Neural crest cell (in vitro differentiated cells): ENCODE measurements at regions not wholly inside any gene's neighbourhood (a gene's known extent, or its start where the extent isn't known, plus 50 kb on each side); places are given as distances from the start of the nearest gene placed in this dataset.

Experiments used
- DNase-seq: peaks from one replicate; pipeline ENCODE4 v3.0.0; 2021; ENCODE audit warnings: low read depth, mixed read lengths, low spot score
- H3K27ac Mint-ChIP-seq: one replicate; pipeline ENCODE4 v1.8.0; 2021; ENCODE audit warnings: mild to moderate bottlenecking, mixed read lengths; ENCODE audit not compliant: unreplicated experiment
- H3K27me3 Mint-ChIP-seq: 2 replicates; pipeline ENCODE4 v1.8.0; 2021; ENCODE audit warnings: low read depth, mild to moderate bottlenecking, mixed read lengths
- H3K36me3 Mint-ChIP-seq: 2 replicates; pipeline ENCODE4 v1.8.0; 2021; ENCODE audit warnings: low read depth, mild to moderate bottlenecking, mixed read lengths
- H3K4me1 Mint-ChIP-seq: 2 replicates; pipeline ENCODE4 v1.8.0; 2021; ENCODE audit warnings: mixed read lengths
- H3K4me3 Mint-ChIP-seq: one replicate; pipeline ENCODE4 v1.8.0; 2021; ENCODE audit warnings: mild to moderate bottlenecking, mixed read lengths
- H3K9me3 Mint-ChIP-seq: 2 replicates; pipeline ENCODE4 v1.8.0; 2021; ENCODE audit warnings: mixed read lengths
- TF ChIP-seq, protein P1 (sequence below): fragments of 200-600 bp; sonication (generic); conservative IDR thresholded peaks from 2 replicates; pipeline ENCODE4 v1.5.0; 2021; ENCODE audit warnings: antibody characterized with exemption, mild to moderate bottlenecking

DNA sequence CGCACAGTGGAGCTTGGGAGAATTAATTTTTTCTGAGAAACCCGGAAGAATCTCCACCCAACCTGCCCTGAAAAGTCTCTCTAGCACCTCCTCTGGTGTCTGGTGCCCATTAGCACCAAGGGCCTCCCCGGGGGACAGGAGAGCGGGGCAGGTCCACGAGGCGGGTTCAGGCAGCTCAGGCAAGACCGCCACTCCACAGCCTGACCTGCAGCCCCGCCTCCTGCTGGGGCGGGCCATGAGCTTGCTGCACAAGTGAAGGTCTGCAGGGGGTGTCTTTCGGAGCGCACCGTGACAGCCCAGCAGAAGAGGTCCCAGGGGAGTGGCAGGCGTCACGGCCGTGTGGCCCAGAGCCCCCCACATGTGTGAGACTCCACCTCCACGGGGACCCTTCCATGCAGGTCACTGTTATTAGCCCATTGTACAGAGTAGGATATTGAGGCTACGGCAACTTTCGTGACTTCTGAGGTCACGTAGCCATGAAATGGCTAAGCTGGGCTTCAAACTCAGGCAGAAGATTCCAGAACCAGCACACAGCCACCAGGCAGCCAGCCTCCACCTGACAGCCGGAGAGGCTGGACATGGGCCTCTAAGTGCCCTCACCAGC is 63.9 kb upstream of the SLCO4A1 start:
- no peaks in the 10 kb centered on the region for H3K9me3 Mint-ChIP-seq
- H3K27ac Mint-ChIP-seq, result no peak overlapping the region
- TF ChIP-seq, protein P1, sequence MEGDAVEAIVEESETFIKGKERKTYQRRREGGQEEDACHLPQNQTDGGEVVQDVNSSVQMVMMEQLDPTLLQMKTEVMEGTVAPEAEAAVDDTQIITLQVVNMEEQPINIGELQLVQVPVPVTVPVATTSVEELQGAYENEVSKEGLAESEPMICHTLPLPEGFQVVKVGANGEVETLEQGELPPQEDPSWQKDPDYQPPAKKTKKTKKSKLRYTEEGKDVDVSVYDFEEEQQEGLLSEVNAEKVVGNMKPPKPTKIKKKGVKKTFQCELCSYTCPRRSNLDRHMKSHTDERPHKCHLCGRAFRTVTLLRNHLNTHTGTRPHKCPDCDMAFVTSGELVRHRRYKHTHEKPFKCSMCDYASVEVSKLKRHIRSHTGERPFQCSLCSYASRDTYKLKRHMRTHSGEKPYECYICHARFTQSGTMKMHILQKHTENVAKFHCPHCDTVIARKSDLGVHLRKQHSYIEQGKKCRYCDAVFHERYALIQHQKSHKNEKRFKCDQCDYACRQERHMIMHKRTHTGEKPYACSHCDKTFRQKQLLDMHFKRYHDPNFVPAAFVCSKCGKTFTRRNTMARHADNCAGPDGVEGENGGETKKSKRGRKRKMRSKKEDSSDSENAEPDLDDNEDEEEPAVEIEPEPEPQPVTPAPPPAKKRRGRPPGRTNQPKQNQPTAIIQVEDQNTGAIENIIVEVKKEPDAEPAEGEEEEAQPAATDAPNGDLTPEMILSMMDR, result no peak
- no peak overlapping the region for H3K4me3 Mint-ChIP-seq
- DNase-seq, result no peak
- H3K27me3 Mint-ChIP-seq, result peaks cover 59% of the 10 kb centered on the region
- peaks cover 20% of the 10 kb centered on the region for H3K4me1 Mint-ChIP-seq
- no peaks in the 10 kb centered on the region for H3K36me3 Mint-ChIP-seq

DNA sequence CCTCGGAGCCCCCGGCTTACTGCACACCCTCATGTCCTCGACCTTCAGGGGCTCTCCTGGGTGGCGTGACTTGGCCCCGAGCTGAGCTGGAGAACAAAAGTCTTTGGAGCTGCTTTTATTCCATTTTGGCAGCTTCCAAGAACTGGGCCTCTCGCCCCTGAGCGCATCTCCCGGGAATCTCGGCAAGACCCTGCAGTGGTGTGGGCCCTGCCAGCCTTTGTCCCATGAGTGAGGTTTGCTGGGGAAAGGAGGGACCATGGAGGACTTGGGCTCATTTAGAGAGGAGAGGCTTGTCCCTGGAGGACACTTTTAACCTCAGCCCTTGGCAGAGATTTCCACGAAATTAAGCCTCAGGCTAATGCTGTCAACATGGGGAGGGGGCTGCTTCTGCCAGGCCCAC is 62.3 kb upstream of the SLCO4A1 start:
- no peak overlapping the region for H3K4me3 Mint-ChIP-seq
- H3K27me3 Mint-ChIP-seq, result peaks cover 44% of the 10 kb centered on the region
- TF ChIP-seq, protein P1, result no peak
- H3K4me1 Mint-ChIP-seq, result peaks cover 20% of the 10 kb centered on the region
- H3K36me3 Mint-ChIP-seq, result no peaks in the 10 kb centered on the region
- H3K9me3 Mint-ChIP-seq, result no peaks in the 10 kb centered on the region
- no peak for DNase-seq
- H3K27ac Mint-ChIP-seq, result no peak overlapping the region

DNA sequence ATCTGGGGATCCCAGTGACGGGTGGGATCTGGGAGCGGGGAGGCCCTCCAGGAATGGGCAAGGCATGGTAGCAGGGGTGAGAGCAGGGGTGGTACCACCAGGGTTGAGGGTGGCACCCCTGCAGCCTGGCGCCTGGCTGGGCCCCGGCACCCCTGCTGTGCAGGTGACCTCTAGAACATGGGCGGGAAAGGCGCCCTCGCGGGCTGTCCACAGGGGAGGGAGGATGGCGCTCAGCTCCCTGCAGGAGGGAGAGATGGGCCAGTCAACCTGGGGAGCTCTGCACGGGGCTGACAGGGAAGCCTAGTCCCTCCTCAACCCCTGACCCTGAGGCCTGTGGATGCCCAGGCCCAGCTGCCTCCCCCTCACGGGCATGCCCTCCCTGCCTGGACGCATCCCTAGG is 61.6 kb upstream of the SLCO4A1 start:
- no peaks in the 10 kb centered on the region for H3K36me3 Mint-ChIP-seq
- H3K4me1 Mint-ChIP-seq, result peaks cover 21% of the 10 kb centered on the region
- peaks cover 40% of the 10 kb centered on the region for H3K27me3 Mint-ChIP-seq
- H3K27ac Mint-ChIP-seq, result no peak overlapping the region
- H3K9me3 Mint-ChIP-seq, result no peaks in the 10 kb centered on the region
- H3K4me3 Mint-ChIP-seq, result no peak overlapping the region
- no peak for DNase-seq
- TF ChIP-seq, protein P1, result no peak

DNA sequence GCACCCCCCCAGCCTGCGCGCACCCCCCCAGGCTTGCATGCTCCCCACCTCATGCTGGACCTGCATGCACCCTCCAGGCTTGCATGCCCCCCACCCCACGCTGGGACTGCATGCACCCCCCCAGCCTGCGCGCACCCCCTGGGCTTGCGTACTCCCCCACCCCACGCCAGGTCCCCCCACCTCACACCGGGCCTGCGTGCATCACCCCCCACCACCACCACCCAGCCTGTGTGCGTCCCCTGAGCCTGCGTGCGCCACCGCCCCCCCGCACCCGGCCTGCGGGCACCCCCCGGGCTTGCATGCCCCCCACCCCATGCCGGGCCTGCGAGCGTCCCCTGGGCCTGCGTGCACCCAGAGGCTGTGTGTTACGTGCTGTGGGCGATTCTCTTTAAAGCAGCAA is 61.0 kb upstream of the SLCO4A1 start:
- Mint-ChIP-seq H3K36me3 (no peaks in the 10 kb centered on the region), H3K27me3 (peaks cover 37% of the 10 kb centered on the region), H3K4me1 (peaks cover 17% of the 10 kb centered on the region), H3K9me3 (no peaks in the 10 kb centered on the region), H3K27ac (no peak overlapping the region), H3K4me3 (no peak overlapping the region)
- TF ChIP-seq, protein P1, result no peak
- DNase-seq, result no peak

DNA sequence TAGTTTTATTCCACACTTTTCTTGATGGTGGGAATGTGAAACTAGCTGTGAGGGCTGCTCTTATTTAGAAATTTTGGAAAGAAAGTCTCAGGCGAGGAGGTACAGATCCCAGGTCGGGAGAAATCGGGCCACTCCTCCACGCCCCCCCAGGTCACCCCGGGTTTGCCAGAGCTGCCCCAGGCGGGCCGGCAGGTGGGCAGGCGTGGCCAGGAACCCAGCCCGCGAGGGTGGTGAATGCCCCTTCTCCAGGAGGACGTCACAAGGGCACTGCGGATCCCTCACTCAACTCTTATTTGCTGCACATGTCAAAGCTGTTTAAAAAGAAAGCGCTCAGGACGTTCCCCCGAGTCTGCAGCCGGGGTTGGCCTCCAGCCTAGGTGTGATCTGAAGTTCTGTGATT is 60.5 kb upstream of the SLCO4A1 start:
- H3K36me3 Mint-ChIP-seq, result no peaks in the 10 kb centered on the region
- TF ChIP-seq, protein P1, result no peak
- H3K4me3 Mint-ChIP-seq, result no peak overlapping the region
- no peak for DNase-seq
- peaks cover 34% of the 10 kb centered on the region for H3K27me3 Mint-ChIP-seq
- peaks cover 17% of the 10 kb centered on the region for H3K4me1 Mint-ChIP-seq
- H3K27ac Mint-ChIP-seq, result no peak overlapping the region
- no peaks in the 10 kb centered on the region for H3K9me3 Mint-ChIP-seq
